ENCODE measurements at regions not wholly inside any gene's neighbourhood (a gene's known extent, or its start where the extent isn't known, plus 50 kb on each side); places are given as distances from the start of the nearest gene placed in this dataset.

DNA sequence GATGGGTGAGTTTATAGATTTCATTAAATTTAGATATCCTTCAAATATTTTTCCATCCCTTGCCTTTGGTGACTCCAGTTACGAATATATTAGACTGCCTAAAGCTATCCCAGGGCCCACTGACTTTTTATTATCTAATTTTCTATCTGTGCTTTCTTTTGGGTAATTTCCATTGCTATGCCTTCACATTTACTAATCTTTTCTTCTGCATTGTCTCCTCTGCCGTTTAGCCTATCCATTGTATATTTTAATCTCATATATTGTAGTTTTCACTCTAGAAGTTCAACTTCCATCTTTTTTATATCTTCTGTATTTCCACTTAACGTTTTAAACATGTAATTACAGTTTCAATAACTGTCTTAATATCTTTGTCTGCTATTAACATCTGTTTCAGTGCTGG lies 78.6 kb upstream of the HDAC9 start:
- DNase-seq (ENCODE audit: low read depth), result no peak
- no peak overlapping the region for H3K4me3 ChIP-seq (ENCODE audit: low read length)
- TF ChIP-seq, protein P1, sequence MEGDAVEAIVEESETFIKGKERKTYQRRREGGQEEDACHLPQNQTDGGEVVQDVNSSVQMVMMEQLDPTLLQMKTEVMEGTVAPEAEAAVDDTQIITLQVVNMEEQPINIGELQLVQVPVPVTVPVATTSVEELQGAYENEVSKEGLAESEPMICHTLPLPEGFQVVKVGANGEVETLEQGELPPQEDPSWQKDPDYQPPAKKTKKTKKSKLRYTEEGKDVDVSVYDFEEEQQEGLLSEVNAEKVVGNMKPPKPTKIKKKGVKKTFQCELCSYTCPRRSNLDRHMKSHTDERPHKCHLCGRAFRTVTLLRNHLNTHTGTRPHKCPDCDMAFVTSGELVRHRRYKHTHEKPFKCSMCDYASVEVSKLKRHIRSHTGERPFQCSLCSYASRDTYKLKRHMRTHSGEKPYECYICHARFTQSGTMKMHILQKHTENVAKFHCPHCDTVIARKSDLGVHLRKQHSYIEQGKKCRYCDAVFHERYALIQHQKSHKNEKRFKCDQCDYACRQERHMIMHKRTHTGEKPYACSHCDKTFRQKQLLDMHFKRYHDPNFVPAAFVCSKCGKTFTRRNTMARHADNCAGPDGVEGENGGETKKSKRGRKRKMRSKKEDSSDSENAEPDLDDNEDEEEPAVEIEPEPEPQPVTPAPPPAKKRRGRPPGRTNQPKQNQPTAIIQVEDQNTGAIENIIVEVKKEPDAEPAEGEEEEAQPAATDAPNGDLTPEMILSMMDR (conservative IDR thresholded peaks at IDR 0.05; ENCODE audit: low read length), result no peak

DNA sequence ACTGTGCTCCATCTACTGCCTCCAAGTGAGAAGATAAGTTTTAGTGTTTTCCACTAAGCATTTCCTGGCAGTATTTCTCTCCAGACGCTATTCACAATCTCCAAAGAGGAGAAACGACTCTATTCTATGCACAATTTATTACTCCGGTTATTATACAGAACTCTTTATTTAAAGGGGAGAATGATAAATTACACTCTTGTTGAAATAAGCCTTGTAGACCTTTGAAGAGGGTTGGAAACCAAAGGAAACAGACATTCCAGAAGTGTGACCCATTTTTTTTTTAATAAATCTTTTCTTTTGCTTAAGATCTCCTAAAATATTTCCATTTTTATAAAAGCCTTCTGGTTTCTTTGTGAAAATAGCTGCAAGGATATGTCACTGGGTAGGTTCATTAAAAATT lies 76.1 kb upstream of the HDAC9 start:
- TF ChIP-seq, protein P1 (conservative IDR thresholded peaks at IDR 0.05; ENCODE audit: low read length), result no peak
- H3K4me3 ChIP-seq (ENCODE audit: low read length), result no peak overlapping the region
- DNase-seq (ENCODE audit: low read depth), result peak; percentile 49

DNA sequence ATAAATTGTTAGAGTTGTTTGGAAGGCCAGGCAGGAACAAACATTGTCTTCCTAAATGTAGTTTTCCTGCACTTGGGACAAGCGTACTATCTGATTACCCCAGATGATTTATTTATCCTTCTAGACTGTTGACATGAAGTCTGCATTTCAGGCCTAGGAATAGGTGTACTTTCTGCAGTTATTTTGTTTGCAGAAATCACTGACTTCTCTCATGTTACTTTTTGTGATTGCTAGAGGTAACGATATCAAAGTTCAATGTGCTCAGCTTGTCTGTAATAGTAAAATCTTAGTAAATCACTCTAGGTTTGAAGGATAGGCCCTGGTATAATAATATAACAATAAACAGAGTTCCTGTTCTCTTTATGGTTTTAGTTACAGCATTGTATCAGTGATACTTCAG lies 75.4 kb upstream of the HDAC9 start:
- H3K4me3 ChIP-seq (ENCODE audit: low read length), result no peak overlapping the region
- TF ChIP-seq, protein P1 (conservative IDR thresholded peaks at IDR 0.05; ENCODE audit: low read length), result no peak
- no peak for DNase-seq (ENCODE audit: low read depth)

DNA sequence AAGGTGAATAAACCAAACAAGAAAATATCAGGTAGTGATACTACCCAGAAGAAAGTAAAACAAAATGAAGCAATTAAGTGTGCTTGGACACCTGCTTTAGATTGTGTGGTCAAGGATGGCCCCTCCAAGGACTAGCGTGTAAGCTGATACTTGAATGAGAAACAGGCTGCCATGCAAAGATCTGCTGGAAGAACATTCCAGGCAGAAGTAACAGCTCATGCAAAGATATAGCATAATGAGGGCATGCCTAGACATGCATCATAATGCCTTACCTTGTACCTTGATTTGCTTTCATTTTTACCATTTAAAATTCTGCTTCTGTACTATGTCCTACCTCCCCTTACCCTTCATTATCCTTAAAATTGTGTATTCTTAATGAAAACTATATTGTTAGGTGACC lies 74.8 kb upstream of the HDAC9 start:
- H3K4me3 ChIP-seq (ENCODE audit: low read length), result no peak overlapping the region
- TF ChIP-seq, protein P1 (conservative IDR thresholded peaks at IDR 0.05; ENCODE audit: low read length), result no peak
- peak; percentile 6 for DNase-seq (ENCODE audit: low read depth)

DNA sequence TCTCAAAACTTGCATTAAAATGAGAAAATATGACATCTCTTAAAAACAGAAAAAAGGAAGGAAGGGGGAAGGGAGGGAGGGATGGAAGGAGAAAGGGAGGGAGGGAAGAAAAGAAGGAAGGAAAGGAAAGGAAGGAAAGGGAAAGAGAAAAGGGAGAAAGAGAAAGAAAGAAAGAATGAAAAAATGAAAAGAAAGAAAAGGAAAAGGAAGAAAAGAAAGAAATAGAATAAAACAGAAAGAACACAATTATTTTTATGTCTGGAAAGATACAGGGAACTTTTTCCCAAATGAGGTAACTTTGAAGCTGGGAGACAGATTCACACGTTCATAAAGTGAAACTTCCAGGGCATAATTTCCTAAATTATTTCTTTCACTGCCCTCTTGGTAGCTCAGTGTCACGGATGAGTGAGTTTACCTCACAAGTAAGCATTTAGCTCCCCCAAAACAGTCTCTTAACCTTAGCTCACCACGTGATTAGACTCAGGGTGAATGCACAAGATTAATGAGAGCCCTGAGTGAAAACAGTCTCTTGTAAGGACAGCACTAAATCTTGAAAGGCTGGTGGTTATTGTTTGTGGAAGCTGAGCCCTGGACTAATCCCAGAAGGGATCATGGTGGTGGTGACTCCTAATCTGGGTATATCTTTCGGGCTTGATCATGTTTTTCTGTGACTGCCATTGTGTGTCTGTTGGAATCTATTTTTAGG lies 74.1 kb upstream of the HDAC9 start:
- H3K4me3 ChIP-seq (ENCODE audit: low read length), result no peak overlapping the region
- TF ChIP-seq, protein P1 (conservative IDR thresholded peaks at IDR 0.05; ENCODE audit: low read length), result no peak
- DNase-seq (ENCODE audit: low read depth), result peak; percentile 4

DNA sequence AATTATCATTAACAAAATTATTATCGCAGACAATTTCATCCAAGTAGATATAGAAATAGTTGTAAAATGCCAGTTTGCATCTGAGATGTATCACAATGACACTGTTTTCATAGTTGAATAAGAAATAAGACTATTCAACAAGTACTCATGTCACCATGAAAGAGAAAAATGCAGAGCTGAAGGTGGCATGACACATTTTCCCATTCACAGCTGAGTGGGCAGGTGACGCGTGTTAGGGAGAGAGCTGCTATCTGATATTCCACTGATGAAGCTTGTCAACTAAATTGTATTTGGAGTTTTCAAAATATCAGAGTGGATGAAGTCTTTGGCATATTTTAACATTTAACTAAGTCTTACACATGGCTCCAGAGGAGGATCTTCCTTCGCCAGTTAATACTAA lies 70.3 kb upstream of the HDAC9 start:
- TF ChIP-seq, protein P1 (conservative IDR thresholded peaks at IDR 0.05; ENCODE audit: low read length), result no peak
- H3K4me3 ChIP-seq (ENCODE audit: low read length), result no peak overlapping the region

DNA sequence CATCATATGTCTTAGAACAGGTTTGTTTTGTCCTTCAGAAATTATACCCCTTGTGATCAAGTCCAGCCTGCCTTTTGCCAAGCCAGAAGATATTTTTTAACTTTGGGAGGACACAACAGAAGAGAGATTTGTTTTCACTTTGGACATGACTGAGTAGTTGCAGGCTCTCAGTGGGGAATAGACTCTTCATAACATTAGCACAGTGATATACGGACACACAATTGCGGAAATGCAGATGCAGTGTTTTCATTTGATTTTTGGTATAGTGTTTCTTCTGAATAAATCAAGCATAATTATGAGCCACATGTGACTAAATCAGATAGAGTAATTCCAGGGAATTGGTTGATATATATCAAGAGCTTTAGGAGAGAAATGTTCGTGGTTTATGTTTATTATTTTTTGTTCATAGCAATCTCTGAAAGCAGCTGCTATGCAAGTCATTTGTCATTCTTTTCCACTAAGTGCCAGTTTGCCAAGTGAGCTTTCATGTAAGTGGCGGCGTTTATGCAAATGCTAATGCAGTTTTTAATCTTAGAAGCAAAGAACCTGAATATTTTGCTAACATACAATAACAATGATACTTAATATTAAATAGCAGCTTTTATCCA lies 69.6 kb upstream of the HDAC9 start:
- DNase-seq (ENCODE audit: low read depth), result peak; percentile 11
- TF ChIP-seq, protein P1 (conservative IDR thresholded peaks at IDR 0.05; ENCODE audit: low read length), result no peak
- H3K4me3 ChIP-seq (ENCODE audit: low read length), result no peak overlapping the region

More for the DNA sequence above, 70.3 kb upstream of the HDAC9 start:
- DNase-seq (ENCODE audit: low read depth), result no peak

All from AG10803 (cell line).